ENCODE measurements at regions not wholly inside any gene's neighbourhood (a gene's known extent, or its start where the extent isn't known, plus 50 kb on each side); places are given as distances from the start of the nearest gene placed in this dataset.

DNA sequence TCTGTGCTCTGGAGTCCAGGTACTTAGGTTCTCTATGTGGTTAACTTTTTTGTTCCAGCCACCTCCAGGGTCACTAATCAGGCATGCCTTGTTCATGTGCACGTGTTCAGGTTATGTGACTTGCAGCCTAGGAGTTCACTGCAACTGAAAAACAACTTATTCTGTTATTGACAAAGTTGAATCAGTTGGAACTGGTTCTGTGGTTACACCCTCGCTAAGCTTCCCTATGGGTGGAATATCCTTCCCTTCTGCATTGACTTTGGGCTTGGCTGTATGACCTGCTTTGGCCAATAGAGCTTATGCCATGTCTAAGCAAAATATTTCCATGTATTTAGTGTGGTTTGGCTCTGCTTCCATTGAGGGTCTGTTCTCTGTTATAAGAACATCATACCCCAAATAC, 66.0 kb upstream of the DNAH14 start:
- 71 to 73% methylated on average over 2 of the region's 2 CpGs for WGBS, 2 donors
- H3K4me1 ChIP-seq = no peaks in the 10 kb centered on the region
- H3K27me3 ChIP-seq = no peaks in the 10 kb centered on the region
- no peaks in the 10 kb centered on the region for H3K36me3 ChIP-seq
- H3K9me3 ChIP-seq = peaks cover 0 to 7% (median 0%) of the 10 kb centered on the region in 3 donors
- H3K27ac ChIP-seq = no peak overlapping the region
- intact Hi-C loops (cut with DNase I) = no loop called here
- no peak overlapping the region for H3K4me3 ChIP-seq
- no peak for DNase-seq
- TF ChIP-seq, protein P1, sequence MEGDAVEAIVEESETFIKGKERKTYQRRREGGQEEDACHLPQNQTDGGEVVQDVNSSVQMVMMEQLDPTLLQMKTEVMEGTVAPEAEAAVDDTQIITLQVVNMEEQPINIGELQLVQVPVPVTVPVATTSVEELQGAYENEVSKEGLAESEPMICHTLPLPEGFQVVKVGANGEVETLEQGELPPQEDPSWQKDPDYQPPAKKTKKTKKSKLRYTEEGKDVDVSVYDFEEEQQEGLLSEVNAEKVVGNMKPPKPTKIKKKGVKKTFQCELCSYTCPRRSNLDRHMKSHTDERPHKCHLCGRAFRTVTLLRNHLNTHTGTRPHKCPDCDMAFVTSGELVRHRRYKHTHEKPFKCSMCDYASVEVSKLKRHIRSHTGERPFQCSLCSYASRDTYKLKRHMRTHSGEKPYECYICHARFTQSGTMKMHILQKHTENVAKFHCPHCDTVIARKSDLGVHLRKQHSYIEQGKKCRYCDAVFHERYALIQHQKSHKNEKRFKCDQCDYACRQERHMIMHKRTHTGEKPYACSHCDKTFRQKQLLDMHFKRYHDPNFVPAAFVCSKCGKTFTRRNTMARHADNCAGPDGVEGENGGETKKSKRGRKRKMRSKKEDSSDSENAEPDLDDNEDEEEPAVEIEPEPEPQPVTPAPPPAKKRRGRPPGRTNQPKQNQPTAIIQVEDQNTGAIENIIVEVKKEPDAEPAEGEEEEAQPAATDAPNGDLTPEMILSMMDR (IDR thresholded peaks at IDR 0.05) = no peak
- no peak for TF ChIP-seq POLR2A (IDR thresholded peaks at IDR 0.05)

DNA sequence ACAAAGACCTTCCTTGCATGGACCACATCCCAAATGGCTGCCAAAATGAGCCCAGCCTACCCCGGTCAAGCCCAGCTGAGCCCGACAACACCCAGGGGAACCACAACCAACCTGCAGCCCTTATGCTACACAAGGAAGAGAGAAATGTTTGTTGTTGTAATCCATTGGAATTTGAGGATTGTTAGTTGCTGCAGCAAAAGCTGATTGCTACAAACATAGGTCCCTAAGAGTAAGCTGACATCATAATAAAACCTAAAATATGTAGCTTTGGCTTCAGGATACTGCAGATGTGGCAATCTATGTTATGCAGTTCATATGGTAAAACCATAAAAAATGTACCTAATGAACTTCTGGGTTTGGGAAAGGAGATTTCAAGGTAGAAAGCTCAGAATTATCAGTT, 65.5 kb upstream of the DNAH14 start:
- intact Hi-C loops (cut with DNase I) = no loop called here
- H3K27me3 ChIP-seq = no peaks in the 10 kb centered on the region
- H3K9me3 ChIP-seq = peaks cover 0 to 7% (median 0%) of the 10 kb centered on the region in 3 donors
- H3K36me3 ChIP-seq = no peaks in the 10 kb centered on the region
- no peak overlapping the region for H3K4me3 ChIP-seq
- no peak for DNase-seq
- TF ChIP-seq POLR2A (IDR thresholded peaks at IDR 0.05) = no peak
- TF ChIP-seq, protein P1 (IDR thresholded peaks at IDR 0.05) = no peak
- no peak overlapping the region for H3K27ac ChIP-seq
- WGBS, 2 donors = 69 to 85% methylated on average over 2 of the region's 2 CpGs
- no peaks in the 10 kb centered on the region for H3K4me1 ChIP-seq

DNA sequence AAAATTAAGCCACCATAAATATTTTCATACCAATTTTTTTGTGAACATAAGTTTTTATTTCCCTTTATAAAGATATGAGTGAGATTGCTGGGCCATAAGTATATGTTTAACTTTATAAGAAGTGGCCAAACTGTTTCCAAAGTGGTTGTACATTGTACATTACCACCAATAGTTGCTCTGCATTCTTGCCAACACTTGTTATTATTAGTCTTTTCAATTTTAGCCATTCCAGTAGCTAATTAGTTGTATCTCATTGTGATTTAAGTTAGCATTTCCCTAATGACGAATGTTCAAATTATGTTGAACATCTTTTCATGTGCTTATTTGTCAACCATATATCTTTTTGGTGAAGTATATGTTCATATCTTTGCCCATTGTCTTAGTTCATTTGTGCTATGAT, 64.0 kb upstream of the DNAH14 start:
- Histone ChIP-seq H3K27me3 (no peaks in the 10 kb centered on the region), H3K27ac (no peak overlapping the region), H3K4me3 (no peak overlapping the region), H3K4me1 (no peaks in the 10 kb centered on the region), H3K9me3 (peaks cover 0 to 7% (median 0%) of the 10 kb centered on the region in 3 donors), H3K36me3 (no peaks in the 10 kb centered on the region)
- 68 to 86% methylated on average over 1 of the region's 1 CpG for WGBS, 2 donors
- intact Hi-C loops (cut with DNase I) = no loop called here
- TF ChIP-seq, protein P1 (IDR thresholded peaks at IDR 0.05) = no peak
- no peak for TF ChIP-seq POLR2A (IDR thresholded peaks at IDR 0.05)
- no peak for DNase-seq

DNA sequence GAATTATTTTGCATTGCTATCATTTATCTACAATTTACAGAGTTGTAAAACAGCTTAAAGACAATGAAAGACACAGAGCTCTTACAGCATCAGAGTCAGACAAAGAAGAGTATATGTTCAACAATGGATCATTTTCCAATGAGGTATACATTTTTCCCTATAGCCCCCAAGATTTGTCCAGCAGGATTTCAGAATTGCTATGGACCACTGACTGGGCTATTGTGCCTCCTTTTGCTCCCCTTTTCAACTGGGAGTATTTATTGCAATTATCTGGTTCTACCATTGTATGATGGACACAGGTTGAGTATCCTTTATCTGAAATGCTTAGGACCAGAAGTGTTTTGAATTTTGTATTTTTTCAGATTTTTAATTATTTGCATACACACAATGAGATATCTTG, 62.5 kb upstream of the DNAH14 start:
- no peaks in the 10 kb centered on the region for H3K27me3 ChIP-seq
- no peak overlapping the region for H3K4me3 ChIP-seq
- H3K4me1 ChIP-seq = no peaks in the 10 kb centered on the region
- TF ChIP-seq, protein P1 (IDR thresholded peaks at IDR 0.05) = no peak
- no peak for TF ChIP-seq POLR2A (IDR thresholded peaks at IDR 0.05)
- no peaks in the 10 kb centered on the region for H3K36me3 ChIP-seq
- peaks cover 0 to 7% (median 0%) of the 10 kb centered on the region in 3 donors for H3K9me3 ChIP-seq
- no peak for DNase-seq
- intact Hi-C loops (cut with DNase I) = no loop called here
- no peak overlapping the region for H3K27ac ChIP-seq

DNA sequence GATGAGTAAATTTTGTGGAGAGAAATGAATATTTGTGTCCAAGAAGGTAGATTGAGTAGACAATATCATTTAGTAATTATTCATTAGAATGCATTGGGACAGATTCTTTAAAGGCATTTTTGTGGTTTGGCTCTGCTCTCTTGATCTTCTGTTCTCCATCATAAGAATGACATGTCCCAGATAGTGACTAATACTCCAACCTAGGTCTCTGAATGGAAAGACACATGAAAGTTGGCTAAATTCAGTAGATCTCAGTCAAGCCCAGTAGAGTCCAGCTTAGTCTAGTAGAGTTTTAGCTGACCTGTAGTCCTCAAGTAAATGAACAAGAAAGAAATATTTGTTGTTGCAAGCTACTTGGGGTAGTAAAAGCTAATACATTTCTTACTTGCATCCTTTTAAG, 61.8 kb upstream of the DNAH14 start:
- Histone ChIP-seq H3K4me3 (no peak overlapping the region), H3K27ac (no peak overlapping the region), H3K9me3 (peaks cover 0 to 7% (median 0%) of the 10 kb centered on the region in 3 donors), H3K36me3 (no peaks in the 10 kb centered on the region), H3K27me3 (no peaks in the 10 kb centered on the region), H3K4me1 (no peaks in the 10 kb centered on the region)
- TF ChIP-seq POLR2A (IDR thresholded peaks at IDR 0.05) = no peak
- TF ChIP-seq, protein P1 (IDR thresholded peaks at IDR 0.05) = no peak
- DNase-seq = no peak
- intact Hi-C loops (cut with DNase I) = no loop called here
